Endothelial cell of umbilical vein (primary cell): ENCODE measurements at regions not wholly inside any gene's neighbourhood (a gene's known extent, or its start where the extent isn't known, plus 50 kb on each side); places are given as distances from the start of the nearest gene placed in this dataset.

Source experiments
- BruUV-seq: library from RNA; stranded (reverse); fragments of 400-500 nt; replicated peaks from 2 replicates; lab custom pipeline; 2021; lab: Mats Ljungman, UMichigan
- CTCF ChIA-PET: fragments of 300-600, 350-600 bp; sonication (Branson Sonifier 250); formaldehyde crosslinking; loops from one replicate; lab custom pipeline; 2021; ENCODE audit warnings: antibody characterized with exemption, inconsistent platforms; lab: Charles Lee
- POLR2A ChIA-PET: fragments of 300-600, 350-600 bp; sonication (Branson Sonifier 250); formaldehyde crosslinking; loops from one replicate; lab custom pipeline; 2021; ENCODE audit warnings: antibody characterized with exemption, inconsistent platforms; lab: Charles Lee
- DNase-seq: peaks from one replicate; pipeline ENCODE4 v3.0.0-alpha.2; 2011; ENCODE audit warnings: low read depth, low spot score
- FAIRE-seq: peaks from 2 replicates; lab custom pipeline; 2011; peaks lifted over from hg19 to GRCh38; lab: Jason Lieb, UNC
- H2AFZ ChIP-seq: 2 replicates; pipeline ENCODE4 v1.6.0; 2012; ENCODE audit warnings: low read depth, low read length, control low read depth, inconsistent platforms
- H3K27ac ChIP-seq: 2 replicates; pipeline ENCODE4 v1.5.1; 2011; ENCODE audit warnings: low read depth, mild to moderate bottlenecking, control low read depth, low read length, moderate library complexity; ENCODE audit not compliant: insufficient read depth
- H3K27me3 ChIP-seq, 2 experiments: 2 replicates each; pipeline versions ENCODE4 v1.6.0 to v1.6.1; 2011; ENCODE audit warnings: low read length in 2 of 2, mixed read lengths in 1 of 2; ENCODE audit not compliant: control insufficient read depth in 2 of 2, insufficient read depth in 2 of 2
- H3K36me3 ChIP-seq, 2 experiments: 2 replicates in 1 of 2; 3 replicates in 1 of 2; pipeline ENCODE4 v1.5.1; 2011; ENCODE audit warnings: low read length in 2 of 2, mild to moderate bottlenecking in 1 of 2, moderate library complexity in 1 of 2; ENCODE audit not compliant: control insufficient read depth in 2 of 2, insufficient read depth in 2 of 2; ENCODE audit errors: extremely low read depth in 1 of 2
- H3K4me1 ChIP-seq: 3 replicates; pipeline ENCODE4 v1.5.1; 2011; ENCODE audit warnings: mild to moderate bottlenecking, low read length; ENCODE audit not compliant: control insufficient read depth, insufficient read depth; ENCODE audit errors: extremely low read depth
- H3K4me2 ChIP-seq: 2 replicates; pipeline ENCODE4 v1.6.1; 2011; ENCODE audit warnings: low read length, control low read depth, mixed read lengths; ENCODE audit not compliant: insufficient read depth
- H3K4me3 ChIP-seq, 3 experiments: fragments of 200-600 bp in 1 of 3; sonication (generic), shearing (Covaris generic) in 1 of 3; replicated peaks in 1 of 3; 2 replicates each; pipeline ENCODE4 v1.5.1; 2011 to 2016; ENCODE audit warnings: control low read depth in 3 of 3, low read length in 3 of 3, mild to moderate bottlenecking in 2 of 3, inconsistent platforms in 1 of 3, low read depth in 1 of 3, moderate library complexity in 1 of 3; ENCODE audit not compliant: insufficient read depth in 1 of 3
- H3K79me2 ChIP-seq: 2 replicates; pipeline ENCODE4 v1.6.0; 2012; ENCODE audit warnings: low read length, inconsistent platforms; ENCODE audit not compliant: control insufficient read depth, insufficient read depth
- H3K9ac ChIP-seq: replicated peaks from 2 replicates; pipeline ENCODE3; 2011; ENCODE audit warnings: low read length, control low read depth; ENCODE audit not compliant: insufficient read depth; ENCODE audit errors: extremely low read depth
- H3K9me1 ChIP-seq: replicated peaks from 3 replicates; pipeline ENCODE4 v1.6.0; 2011; ENCODE audit warnings: mild to moderate bottlenecking, low read length; ENCODE audit not compliant: control insufficient read depth, insufficient read depth; ENCODE audit errors: extremely low read depth
- H3K9me3 ChIP-seq: replicated peaks from 2 replicates; pipeline ENCODE4 v1.5.1; 2012; ENCODE audit warnings: low read length, inconsistent platforms; ENCODE audit not compliant: control insufficient read depth, insufficient read depth
- H4K20me1 ChIP-seq: replicated peaks from 2 replicates; pipeline ENCODE3; 2011; ENCODE audit warnings: mild to moderate bottlenecking, low read length; ENCODE audit not compliant: control insufficient read depth, insufficient read depth; ENCODE audit errors: extremely low read depth
- EZH2 ChIP-seq: IDR thresholded peaks from 2 replicates; pipeline ENCODE4 v1.6.1; 2012; ENCODE audit warnings: borderline replicate concordance, low read depth, mild to moderate bottlenecking, moderate library complexity, low read length, inconsistent platforms; ENCODE audit not compliant: severe bottlenecking
- FOS ChIP-seq: IDR thresholded peaks from 2 replicates; pipeline ENCODE4 v1.6.1; 2011; ENCODE audit warnings: mild to moderate bottlenecking, low read length, moderate library complexity, borderline replicate concordance; ENCODE audit not compliant: insufficient read depth
- GATA2 ChIP-seq: IDR thresholded peaks from 2 replicates; pipeline ENCODE4 v1.7.0; 2011; ENCODE audit warnings: low read depth, mild to moderate bottlenecking, moderate library complexity, mixed read lengths, low read length; ENCODE audit not compliant: insufficient read length, insufficient read depth
- MAX ChIP-seq: IDR thresholded peaks from 2 replicates; pipeline ENCODE4 v1.6.1; 2011; ENCODE audit not compliant: insufficient read depth, insufficient read length
- MYC ChIP-seq: IDR thresholded peaks from one replicate; pipeline ENCODE4 v1.6.1; 2011; ENCODE audit warnings: mild to moderate bottlenecking, low read depth, low read length
- dilution Hi-C: fragments of 300-500 bp; cut with MboI; formaldehyde crosslinking; loops from one replicate; pipeline ENCODE4 v1.15.0; 2019; ENCODE audit warnings: low sequenced_read_pairs; ENCODE audit not compliant: extremely low pct_ligation_motif_present
- intact Hi-C: fragments of 100-400 bp; cut with micrococcal nuclease; formaldehyde crosslinking; loops from one replicate; pipeline ENCODE4 v1.10.0; 2022
- TF ChIP-seq, protein P1 (sequence below), 2 donors: IDR thresholded peaks; 1 replicate in 1 of 2; 2 replicates in 1 of 2; pipeline ENCODE4 v1.5.1; 2011; ENCODE audit warnings: low read length in 2 of 2, mild to moderate bottlenecking in 2 of 2, moderate library complexity in 2 of 2, control low read depth in 1 of 2, inconsistent platforms in 1 of 2, low read depth in 1 of 2; ENCODE audit not compliant: insufficient read depth in 1 of 2; ENCODE audit errors: extremely low read depth in 1 of 2

DNA sequence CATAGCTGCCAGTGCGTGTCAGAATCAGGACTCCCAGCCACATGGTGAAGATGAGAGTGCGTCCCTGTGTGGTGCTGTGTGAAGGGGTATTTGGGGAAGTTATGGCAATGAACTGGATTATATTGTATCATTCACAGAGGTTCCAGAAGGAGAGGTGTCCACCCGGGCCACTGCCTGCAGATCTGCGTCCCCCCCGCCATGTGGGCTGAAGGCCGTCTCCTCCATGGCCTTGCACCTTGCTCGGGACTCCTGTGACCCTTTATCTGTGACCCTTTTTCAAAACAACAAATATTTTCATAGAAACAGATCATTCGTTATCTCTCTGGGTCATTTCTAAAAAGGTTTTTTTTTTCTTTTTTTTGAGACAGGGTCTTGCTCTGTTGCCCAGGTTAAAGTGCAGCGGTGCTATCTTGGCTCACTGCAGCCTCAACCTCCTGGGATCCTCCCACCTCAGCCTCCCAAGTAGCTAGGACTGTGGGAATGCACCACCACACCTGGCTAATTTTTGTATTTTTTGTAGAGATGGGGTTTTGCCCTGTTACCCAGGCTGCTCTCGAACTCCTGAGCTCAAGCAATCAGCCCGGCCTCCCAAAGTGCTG lies 120.2 kb upstream of the ERRFI1 start:
- Histone ChIP-seq H4K20me1 (no peaks in the 10 kb centered on the region), H3K9me3 (no peaks in the 10 kb centered on the region), H3K9me1 (no peaks in the 10 kb centered on the region), H3K9ac (no peak overlapping the region), H3K27ac (no peak overlapping the region), H3K27me3 (no peaks in the 10 kb centered on the region), H3K36me3 (no peaks in the 10 kb centered on the region), H2AFZ (no peak overlapping the region), H3K4me2 (no peak overlapping the region), H3K4me3 (no peak overlapping the region), H3K4me1 (no peaks in the 10 kb centered on the region), H3K79me2 (no peaks in the 10 kb centered on the region)
- TF ChIP-seq, protein P1, sequence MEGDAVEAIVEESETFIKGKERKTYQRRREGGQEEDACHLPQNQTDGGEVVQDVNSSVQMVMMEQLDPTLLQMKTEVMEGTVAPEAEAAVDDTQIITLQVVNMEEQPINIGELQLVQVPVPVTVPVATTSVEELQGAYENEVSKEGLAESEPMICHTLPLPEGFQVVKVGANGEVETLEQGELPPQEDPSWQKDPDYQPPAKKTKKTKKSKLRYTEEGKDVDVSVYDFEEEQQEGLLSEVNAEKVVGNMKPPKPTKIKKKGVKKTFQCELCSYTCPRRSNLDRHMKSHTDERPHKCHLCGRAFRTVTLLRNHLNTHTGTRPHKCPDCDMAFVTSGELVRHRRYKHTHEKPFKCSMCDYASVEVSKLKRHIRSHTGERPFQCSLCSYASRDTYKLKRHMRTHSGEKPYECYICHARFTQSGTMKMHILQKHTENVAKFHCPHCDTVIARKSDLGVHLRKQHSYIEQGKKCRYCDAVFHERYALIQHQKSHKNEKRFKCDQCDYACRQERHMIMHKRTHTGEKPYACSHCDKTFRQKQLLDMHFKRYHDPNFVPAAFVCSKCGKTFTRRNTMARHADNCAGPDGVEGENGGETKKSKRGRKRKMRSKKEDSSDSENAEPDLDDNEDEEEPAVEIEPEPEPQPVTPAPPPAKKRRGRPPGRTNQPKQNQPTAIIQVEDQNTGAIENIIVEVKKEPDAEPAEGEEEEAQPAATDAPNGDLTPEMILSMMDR (IDR thresholded peaks at IDR 0.05; ENCODE audit: extremely low read depth in 1 of 2, insufficient read depth in 1 of 2, low read depth in 1 of 2, low read length in 2 of 2) = no peak
- TF ChIP-seq GATA2 (no peak), EZH2 (no peak), MYC (no peak), MAX (no peak), FOS (no peak)
- intact Hi-C loops (no loop called here), dilution Hi-C loops (no loop called here)
- no peak for DNase-seq
- CTCF ChIA-PET = interaction anchor here (1.5 kb wide), 1 partner anchor 8 kb away, joined by 6 read pairs; no protein-coding TSS in a partner anchor
- FAIRE-seq = no peak
- POLR2A ChIA-PET = interaction anchor here (1.0 kb wide), 1 partner anchor 170 kb away, joined by 3 read pairs; no protein-coding TSS in a partner anchor
- BruUV-seq = no TSS peak
